NB4 (cell line): ENCODE measurements at regions not wholly inside any gene's neighbourhood (a gene's known extent, or its start where the extent isn't known, plus 50 kb on each side); places are given as distances from the start of the nearest gene placed in this dataset.

Experiments used
- DNase-seq: peaks from one replicate; pipeline ENCODE4 v3.0.0; 2010; ENCODE audit warnings: low read depth
- H3K4me3 ChIP-seq: one replicate; pipeline ENCODE4 v1.5.1; 2011; ENCODE audit warnings: mild to moderate bottlenecking, low read depth, low read length, moderate library complexity
- MYC ChIP-seq: IDR thresholded peaks from 2 replicates; pipeline ENCODE4 v1.6.1; 2011; ENCODE audit warnings: low read depth, low read length
- POLR2A ChIP-seq: IDR thresholded peaks from 2 replicates; pipeline ENCODE4 v1.6.1; 2011; ENCODE audit warnings: mild to moderate bottlenecking; ENCODE audit not compliant: insufficient read length; ENCODE audit errors: extremely low read depth
- TF ChIP-seq, protein P1 (sequence below): IDR thresholded peaks from 2 replicates; pipeline ENCODE4 v1.6.1; 2011; ENCODE audit warnings: low read depth, low read length
- TF ChIP-seq, protein P2 (sequence below): IDR thresholded peaks from one replicate; pipeline ENCODE4 v1.5.1; 2012; ENCODE audit warnings: low read depth, low read length

DNA sequence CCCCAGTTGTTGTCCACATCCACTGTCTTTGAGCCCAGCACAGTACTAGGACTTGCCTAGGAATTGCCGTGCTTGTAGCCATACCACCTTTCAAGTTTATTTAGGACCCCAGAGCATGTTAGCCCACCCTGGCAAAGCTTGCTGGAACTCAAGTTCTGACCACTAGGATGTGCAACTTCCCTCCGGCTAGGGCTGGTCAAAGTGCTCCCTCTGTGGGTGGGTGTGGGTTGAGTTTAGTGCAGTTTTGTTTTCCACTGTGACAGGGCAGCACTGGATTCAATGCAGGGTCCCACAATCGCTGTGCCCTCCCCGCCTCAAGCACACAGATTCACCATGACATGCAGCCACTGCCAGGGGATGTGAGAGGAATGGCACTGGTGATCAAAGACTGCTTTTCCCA, 96.0 kb downstream of the RASGEF1B start:
- H3K4me3 ChIP-seq: no peak overlapping the region
- TF ChIP-seq, protein P1, sequence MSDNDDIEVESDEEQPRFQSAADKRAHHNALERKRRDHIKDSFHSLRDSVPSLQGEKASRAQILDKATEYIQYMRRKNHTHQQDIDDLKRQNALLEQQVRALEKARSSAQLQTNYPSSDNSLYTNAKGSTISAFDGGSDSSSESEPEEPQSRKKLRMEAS: no peak
- TF ChIP-seq POLR2A (no peak), MYC (no peak)
- TF ChIP-seq, protein P2, sequence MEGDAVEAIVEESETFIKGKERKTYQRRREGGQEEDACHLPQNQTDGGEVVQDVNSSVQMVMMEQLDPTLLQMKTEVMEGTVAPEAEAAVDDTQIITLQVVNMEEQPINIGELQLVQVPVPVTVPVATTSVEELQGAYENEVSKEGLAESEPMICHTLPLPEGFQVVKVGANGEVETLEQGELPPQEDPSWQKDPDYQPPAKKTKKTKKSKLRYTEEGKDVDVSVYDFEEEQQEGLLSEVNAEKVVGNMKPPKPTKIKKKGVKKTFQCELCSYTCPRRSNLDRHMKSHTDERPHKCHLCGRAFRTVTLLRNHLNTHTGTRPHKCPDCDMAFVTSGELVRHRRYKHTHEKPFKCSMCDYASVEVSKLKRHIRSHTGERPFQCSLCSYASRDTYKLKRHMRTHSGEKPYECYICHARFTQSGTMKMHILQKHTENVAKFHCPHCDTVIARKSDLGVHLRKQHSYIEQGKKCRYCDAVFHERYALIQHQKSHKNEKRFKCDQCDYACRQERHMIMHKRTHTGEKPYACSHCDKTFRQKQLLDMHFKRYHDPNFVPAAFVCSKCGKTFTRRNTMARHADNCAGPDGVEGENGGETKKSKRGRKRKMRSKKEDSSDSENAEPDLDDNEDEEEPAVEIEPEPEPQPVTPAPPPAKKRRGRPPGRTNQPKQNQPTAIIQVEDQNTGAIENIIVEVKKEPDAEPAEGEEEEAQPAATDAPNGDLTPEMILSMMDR: no peak
- DNase-seq: no peak

DNA sequence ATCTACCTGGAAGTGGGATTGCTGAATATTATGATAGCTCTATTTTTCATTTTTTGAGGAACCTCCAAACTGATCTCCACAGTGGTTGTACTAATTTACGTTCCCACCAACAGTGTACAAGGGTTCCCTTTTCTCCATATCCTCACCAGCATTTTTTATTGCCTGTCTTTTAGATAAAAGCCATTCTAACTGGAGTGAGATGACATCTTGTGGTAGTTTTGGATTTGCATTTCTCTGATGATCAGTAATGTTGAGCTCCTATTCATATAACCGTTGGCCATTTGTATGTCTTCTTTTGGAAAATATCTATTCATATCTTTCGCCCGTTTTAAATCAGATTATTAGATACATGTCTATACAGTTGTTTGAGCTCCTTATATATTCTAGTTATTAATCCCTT, 101.8 kb downstream of the RASGEF1B start:
- TF ChIP-seq MYC: no peak
- TF ChIP-seq POLR2A: no peak
- TF ChIP-seq, protein P1: no peak
- TF ChIP-seq, protein P2: no peak
- no peak overlapping the region for H3K4me3 ChIP-seq
- DNase-seq: no peak

DNA sequence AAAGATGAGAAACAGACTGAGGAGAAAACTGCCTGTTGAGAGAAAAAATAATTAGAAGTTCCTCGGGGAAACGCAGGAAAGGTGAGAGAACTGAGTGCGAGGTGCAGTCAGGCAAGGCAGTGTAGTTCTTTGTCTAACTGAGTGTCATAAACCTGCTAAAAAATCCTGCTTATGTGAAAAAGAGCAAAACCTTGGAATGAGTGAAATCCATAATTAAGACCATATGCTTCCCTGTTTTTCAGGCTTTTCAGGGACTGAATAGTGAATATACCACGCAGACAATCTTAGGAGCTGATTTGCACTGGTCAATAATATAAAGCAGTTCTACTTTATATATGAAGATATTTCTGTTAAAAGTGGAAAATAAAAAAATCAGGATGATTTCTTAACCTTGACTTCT, 104.9 kb downstream of the RASGEF1B start:
- no peak for DNase-seq
- TF ChIP-seq MYC: no peak
- TF ChIP-seq, protein P2: no peak
- TF ChIP-seq, protein P1: no peak
- TF ChIP-seq POLR2A: no peak
- no peak overlapping the region for H3K4me3 ChIP-seq

DNA sequence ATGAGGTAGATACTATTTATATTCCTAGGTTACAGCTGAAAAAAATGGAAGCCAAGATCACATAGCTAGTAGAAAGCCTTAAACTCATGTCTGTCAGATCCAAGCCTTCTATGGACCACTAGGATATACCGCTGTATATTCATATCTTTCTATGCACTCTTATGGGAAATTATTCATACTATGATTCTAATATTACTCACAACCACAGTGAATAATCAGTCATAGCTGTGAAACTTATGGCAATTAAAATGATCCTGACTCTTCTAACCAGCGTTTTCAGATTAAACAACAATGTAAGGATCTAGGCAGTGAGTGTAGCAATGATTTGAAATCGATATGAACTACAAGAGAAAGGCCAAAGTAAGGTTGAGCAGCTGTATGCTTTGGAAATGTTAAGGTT, 111.0 kb downstream of the RASGEF1B start:
- TF ChIP-seq POLR2A (no peak), MYC (no peak)
- TF ChIP-seq, protein P2: no peak
- TF ChIP-seq, protein P1: no peak
- H3K4me3 ChIP-seq: no peak overlapping the region
- no peak for DNase-seq

DNA sequence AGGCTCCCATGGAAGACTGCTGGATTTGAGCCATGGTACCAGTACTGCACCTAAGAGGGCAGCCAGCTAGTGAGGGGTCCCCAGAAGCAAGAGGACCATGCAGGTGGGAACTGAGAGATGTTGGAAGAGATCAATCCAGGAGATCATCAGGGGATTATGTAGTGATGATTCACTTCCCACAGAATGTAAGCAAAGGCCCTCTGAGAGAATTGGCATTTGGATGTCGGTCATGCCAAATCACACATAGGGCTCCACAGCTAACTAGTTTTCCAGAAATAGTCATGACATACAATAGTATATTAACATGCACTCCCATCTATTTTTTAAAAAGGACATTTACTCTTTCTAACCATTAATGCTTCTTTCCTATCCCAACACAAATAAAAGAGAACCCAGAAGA, 112.5 kb downstream of the RASGEF1B start:
- TF ChIP-seq, protein P2: no peak
- no peak for TF ChIP-seq POLR2A
- no peak for TF ChIP-seq MYC
- TF ChIP-seq, protein P1: no peak

DNA sequence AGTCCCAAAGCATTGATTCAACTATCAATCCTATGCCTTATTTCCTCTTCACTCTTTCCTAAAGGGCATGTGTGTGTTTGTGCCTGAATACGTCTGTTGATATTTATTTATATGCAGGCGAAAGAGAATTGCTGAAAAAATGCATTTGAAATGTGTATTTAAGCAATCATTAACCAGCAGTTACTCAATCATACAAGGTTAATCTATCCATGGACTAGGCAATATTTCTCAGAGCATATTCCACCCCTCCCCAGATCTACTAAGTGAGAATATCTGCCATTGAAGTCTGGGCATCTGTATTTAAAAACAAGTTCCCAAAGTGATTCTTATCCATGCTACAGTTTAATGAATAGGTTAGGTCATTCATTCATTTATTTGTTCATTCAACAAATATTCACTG, 113.6 kb downstream of the RASGEF1B start:
- H3K4me3 ChIP-seq: no peak overlapping the region
- no peak for DNase-seq
- TF ChIP-seq, protein P1: no peak
- TF ChIP-seq, protein P2: no peak

More for the DNA sequence above, 112.5 kb downstream of the RASGEF1B start:
- DNase-seq: no peak
- H3K4me3 ChIP-seq: no peak overlapping the region
